H1 (cell line): ENCODE measurements at regions not wholly inside any gene's neighbourhood (a gene's known extent, or its start where the extent isn't known, plus 50 kb on each side); places are given as distances from the start of the nearest gene placed in this dataset.

Experiments used
- CTCF ChIA-PET: fragments of 300-600 bp; sonication (Branson Sonifier 250); formaldehyde crosslinking; loops from one replicate; lab custom pipeline; 2021; ENCODE audit not compliant: partially characterized antibody; lab: Charles Lee
- POLR2A ChIA-PET: fragments of 300-600 bp; sonication (Branson Sonifier 250); formaldehyde crosslinking; loops from one replicate; lab custom pipeline; 2021; ENCODE audit warnings: inconsistent platforms; ENCODE audit not compliant: partially characterized antibody; lab: Charles Lee
- DNase-seq, 2 experiments: peaks; one replicate each; pipeline versions ENCODE4 v3.0.0 to v3.0.0-alpha.2; 2010 to 2022; ENCODE audit warnings: low spot score in 2 of 2, low read depth in 1 of 2, mixed read lengths in 1 of 2
- FAIRE-seq: peaks from 2 replicates; lab custom pipeline; 2011; peaks lifted over from hg19 to GRCh38; lab: Jason Lieb, UNC
- H2AFZ ChIP-seq: 2 replicates; pipeline ENCODE4 v1.8.1; 2012; ENCODE audit warnings: low read length, inconsistent platforms
- H2AK5ac ChIP-seq: 2 replicates; pipeline ENCODE4 v1.6.1; 2013; ENCODE audit warnings: low read depth, low read length
- H2BK120ac ChIP-seq: replicated peaks from 2 replicates; pipeline ENCODE3; 2013; ENCODE audit warnings: low read depth, low read length, inconsistent platforms
- H2BK12ac ChIP-seq: 2 replicates; pipeline ENCODE4 v1.6.1; 2013; ENCODE audit warnings: low read depth, low read length
- H2BK15ac ChIP-seq: 2 replicates; pipeline ENCODE4 v1.6.1; 2013; ENCODE audit warnings: low read length
- H2BK20ac ChIP-seq: 2 replicates; pipeline ENCODE4 v1.6.1; 2013; ENCODE audit warnings: low read length
- H2BK5ac ChIP-seq: 2 replicates; pipeline ENCODE4 v1.6.1; 2013; ENCODE audit warnings: low read depth, low read length
- H3K14ac ChIP-seq: 2 replicates; pipeline ENCODE4 v1.6.1; 2013; ENCODE audit warnings: inconsistent platforms; ENCODE audit not compliant: insufficient read length
- H3K18ac ChIP-seq: 2 replicates; pipeline ENCODE4 v1.6.1; 2013; ENCODE audit warnings: low read length; ENCODE audit errors: extremely low read depth
- H3K23ac ChIP-seq: 2 replicates; pipeline ENCODE4 v1.6.1; 2013; ENCODE audit warnings: inconsistent platforms; ENCODE audit not compliant: insufficient read length
- H3K23me2 ChIP-seq: 2 replicates; pipeline ENCODE4 v1.6.1; 2013; ENCODE audit warnings: low read depth, low read length
- H3K27ac ChIP-seq: 2 replicates; pipeline ENCODE4 v1.6.1; 2011; ENCODE audit warnings: low read depth, low read length, inconsistent platforms
- H3K27me3 ChIP-seq, 4 experiments: replicated peaks in 1 of 4; 1 replicate in 1 of 4; 2 replicates in 3 of 4; pipeline versions ENCODE4 v1.6.1 to v1.8.1; 2011 to 2013; ENCODE audit warnings: low read length in 3 of 4, mild to moderate bottlenecking in 3 of 4, inconsistent platforms in 2 of 4, mixed read lengths in 2 of 4, moderate library complexity in 1 of 4; ENCODE audit not compliant: control insufficient read depth in 3 of 4, insufficient read depth in 3 of 4; ENCODE audit errors: extremely low read depth in 1 of 4
- H3K36me3 ChIP-seq, 4 experiments: 2 replicates each; pipeline versions ENCODE4 v1.6.1 to v1.8.1; 2011 to 2013; ENCODE audit warnings: mild to moderate bottlenecking in 4 of 4, low read length in 3 of 4, moderate library complexity in 2 of 4, control low read depth in 1 of 4, inconsistent platforms in 1 of 4; ENCODE audit not compliant: insufficient read depth in 4 of 4, control insufficient read depth in 2 of 4
- H3K4ac ChIP-seq: replicated peaks from 2 replicates; pipeline ENCODE3; 2013; ENCODE audit warnings: low read length, low read depth, mixed read lengths, inconsistent platforms; ENCODE audit not compliant: insufficient read length
- H3K4me1 ChIP-seq, 4 experiments: replicated peaks in 1 of 4; 1 replicate in 1 of 4; 2 replicates in 3 of 4; pipeline versions ENCODE4 v1.6.1 to v1.8.1; 2011 to 2013; ENCODE audit warnings: low read length in 3 of 4, inconsistent platforms in 2 of 4, mixed read lengths in 1 of 4; ENCODE audit not compliant: insufficient read depth in 4 of 4, control insufficient read depth in 3 of 4
- H3K4me2 ChIP-seq, 2 experiments: 2 replicates each; pipeline versions ENCODE4 v1.6.1 to v1.8.1; 2011 to 2013; ENCODE audit warnings: low read depth in 2 of 2, low read length in 2 of 2, control low read depth in 1 of 2, inconsistent platforms in 1 of 2, mild to moderate bottlenecking in 1 of 2; ENCODE audit not compliant: insufficient read depth in 1 of 2
- H3K4me3 ChIP-seq, 4 experiments: fragments of 200-600, 300-600 bp in 1 of 4; sonication (generic), shearing (Covaris generic), sonication (Bioruptor Twin) in 1 of 4; 2 replicates each; pipeline versions ENCODE4 v1.5.1 to v1.8.1; 2011 to 2016; ENCODE audit warnings: low read length in 4 of 4, low read depth in 3 of 4, control low read depth in 2 of 4, inconsistent platforms in 2 of 4, mild to moderate bottlenecking in 2 of 4, mixed read lengths in 1 of 4, moderate library complexity in 1 of 4; ENCODE audit not compliant: insufficient read depth in 2 of 4; ENCODE audit errors: extremely low read depth in 1 of 4
- H3K56ac ChIP-seq: replicated peaks from 2 replicates; pipeline ENCODE3; 2013; ENCODE audit warnings: low read depth, mild to moderate bottlenecking, mixed read lengths, low read length, inconsistent platforms; ENCODE audit not compliant: insufficient read length
- H3K79me1 ChIP-seq: 2 replicates; pipeline ENCODE4 v1.6.1; 2013; ENCODE audit warnings: low read depth, low read length, control low read depth
- H3K79me2 ChIP-seq, 2 experiments: 2 replicates each; pipeline versions ENCODE4 v1.6.1 to v1.8.1; 2012 to 2013; ENCODE audit warnings: low read length in 2 of 2, mild to moderate bottlenecking in 2 of 2, inconsistent platforms in 1 of 2; ENCODE audit not compliant: insufficient read depth in 2 of 2, control insufficient read depth in 1 of 2
- H3K9ac ChIP-seq, 4 experiments: replicated peaks in 1 of 4; 1 replicate in 1 of 4; 2 replicates in 3 of 4; pipeline versions ENCODE4 v1.6.1 to v1.8.1; 2011 to 2013; ENCODE audit warnings: low read depth in 3 of 4, low read length in 3 of 4, control low read depth in 2 of 4, mild to moderate bottlenecking in 2 of 4, moderate library complexity in 2 of 4, inconsistent platforms in 1 of 4; ENCODE audit errors: extremely low read depth in 1 of 4
- H3K9me3 ChIP-seq, 2 experiments: 2 replicates each; pipeline versions ENCODE4 v1.6.1 to v1.8.1; 2012 to 2013; ENCODE audit warnings: mild to moderate bottlenecking in 2 of 2, moderate library complexity in 2 of 2, control low read depth in 1 of 2, inconsistent platforms in 1 of 2, low read depth in 1 of 2, low read length in 1 of 2, mixed read lengths in 1 of 2; ENCODE audit not compliant: insufficient read depth in 2 of 2
- H4K20me1 ChIP-seq, 2 experiments: replicated peaks in 1 of 2; 2 replicates each; pipeline versions ENCODE3 to v1.8.1; 2011 to 2013; ENCODE audit warnings: inconsistent platforms in 2 of 2, low read length in 2 of 2, mild to moderate bottlenecking in 1 of 2; ENCODE audit not compliant: insufficient read depth in 2 of 2, control insufficient read depth in 1 of 2
- H4K5ac ChIP-seq: 2 replicates; pipeline ENCODE4 v1.6.1; 2013; ENCODE audit warnings: low read length, low read depth, mixed read lengths, inconsistent platforms; ENCODE audit not compliant: insufficient read length
- H4K8ac ChIP-seq: 2 replicates; pipeline ENCODE4 v1.8.0; 2013; ENCODE audit warnings: mild to moderate bottlenecking, moderate library complexity, low read length, inconsistent platforms; ENCODE audit not compliant: insufficient read depth; ENCODE audit errors: extremely low read depth
- H4K91ac ChIP-seq: replicated peaks from 2 replicates; pipeline ENCODE3; 2013; ENCODE audit warnings: low read length, mixed read lengths, inconsistent platforms; ENCODE audit not compliant: insufficient read length
- EZH2 ChIP-seq: fragments of 200-600 bp; sonication (generic); IDR thresholded peaks from 2 replicates; pipeline ENCODE4 v1.7.1; 2012; ENCODE audit warnings: low read depth, mild to moderate bottlenecking, moderate library complexity, low read length, inconsistent platforms; ENCODE audit not compliant: severe bottlenecking
- SIRT6 ChIP-seq: IDR thresholded peaks from one replicate; pipeline ENCODE4 v1.7.1; 2012; ENCODE audit warnings: low read length, inconsistent platforms
- WGBS, 2 experiments: shearing (Covaris generic) in 1 of 2; methylation state at CpG; one replicate each; pipeline versions ENCODE4 v1.1.6 to v1.1.7; 2013 to 2015; ENCODE audit warnings: low lambda C conversion rate in 2 of 2, mixed read lengths in 2 of 2, inconsistent platforms in 1 of 2, low coverage in 1 of 2, missing lambda C conversion rate in 1 of 2; ENCODE audit not compliant: insufficient replicate concordance in 2 of 2, insufficient coverage in 1 of 2, insufficient read length in 1 of 2; ENCODE audit errors: extremely low coverage in 1 of 2, missing lambda C conversion rate in 1 of 2; 5-methylcytosine and 5-hydroxymethylcytosine counted together

GRCh38 chr1:25027822-25028586, 97.9 kb upstream of the RUNX3 start:
- 0 out of 2 replicates have a peak overlapping the region, but pooled peaks have one; percentile 55 for H2BK20ac ChIP-seq
- H3K9me3 ChIP-seq = no peaks in the 10 kb centered on the region; a peak in 1 of 4 replicates
- H2BK12ac ChIP-seq = peak overlapping the region; percentile 17; the same call in 1 of the 2 replicates
- no peaks in the 10 kb centered on the region; a peak in 1 of 7 replicates for H3K27me3 ChIP-seq
- H3K9ac ChIP-seq = no peak overlapping the region
- no peak overlapping the region for H2BK120ac ChIP-seq
- H4K8ac ChIP-seq = peak overlapping the region; percentile 52; the same call in 1 of the 2 replicates
- WGBS, 2 experiments = 82% methylated on average over 13 of the region's 13 CpGs; no CpG with 5 or more reads in 1 of the 2 experiments
- H3K14ac ChIP-seq = no peak overlapping the region
- no peak overlapping the region for H3K4me2 ChIP-seq
- no peak overlapping the region for H3K4ac ChIP-seq
- H2AK5ac ChIP-seq = 0 out of 2 replicates have a peak overlapping the region, but pooled peaks have one; percentile 24
- no peak overlapping the region for H4K5ac ChIP-seq
- ChIA-PET CTCF (interaction anchor here (1.0 to 2.8 kb wide), 4 partner anchors 9 to 95 kb away, joined by 3 to 24 read pairs (median 5); no protein-coding TSS in a partner anchor), POLR2A (no interaction called here)
- H3K23ac ChIP-seq = no peak overlapping the region
- H4K20me1 ChIP-seq = no peaks in the 10 kb centered on the region
- TF ChIP-seq EZH2 (no peak), SIRT6 (no peak)
- FAIRE-seq (no peak), DNase-seq (no peak)
- H3K4me1 ChIP-seq = peaks cover 0 to 12% (median 6%) of the 10 kb centered on the region in 4 experiments; a peak in 5 of 7 replicates
- H3K36me3 ChIP-seq = no peaks in the 10 kb centered on the region
- no peak overlapping the region for H4K91ac ChIP-seq
- H2BK15ac ChIP-seq = no peak overlapping the region
- no peak overlapping the region for H3K4me3 ChIP-seq
- no peak overlapping the region for H2BK5ac ChIP-seq
- H3K27ac ChIP-seq = no peak overlapping the region
- peaks cover 1% of the 10 kb centered on the region; the same call in 1 of the 2 replicates for H3K23me2 ChIP-seq
- H3K18ac ChIP-seq = no peak overlapping the region; the same call in 1 of the 2 replicates
- H2AFZ ChIP-seq = no peak overlapping the region
- no peaks in the 10 kb centered on the region for H3K79me1 ChIP-seq
- no peaks in the 10 kb centered on the region for H3K79me2 ChIP-seq
- H3K56ac ChIP-seq = no peak overlapping the region
